Activated CD4-positive, alpha-beta T cell treated with anti-CD3 and anti-CD28 coated beads, Interleukin-2, amount 50 U/mL, for 1 hour (primary cell): ENCODE measurements at regions not wholly inside any gene's neighbourhood (a gene's known extent, or its start where the extent isn't known, plus 50 kb on each side); places are given as distances from the start of the nearest gene placed in this dataset.
"Not testable (repeated sequence)": the region's sequence is repeated elsewhere in the genome, so short reads cannot be mapped to it uniquely, and the experiment has no call there.

Experiments used
- DNase-seq: peaks from one replicate; pipeline ENCODE4 v3.0.0-alpha.2; 2020

- no peak for DNase-seq
These were observed 119.4 kb downstream of the KCNJ2 start for GRCh38 chr17:70288540-70289290.

GRCh38 chr17:70290770-70291169 lies 121.4 kb downstream of the KCNJ2 start:
- no peak for DNase-seq

- no peak for DNase-seq
These were observed 123.0 kb downstream of the KCNJ2 start for GRCh38 chr17:70292366-70292765.

- not testable (repeated sequence) for DNase-seq
These were observed 124.4 kb downstream of the KCNJ2 start for GRCh38 chr17:70293564-70294310.

DNA sequence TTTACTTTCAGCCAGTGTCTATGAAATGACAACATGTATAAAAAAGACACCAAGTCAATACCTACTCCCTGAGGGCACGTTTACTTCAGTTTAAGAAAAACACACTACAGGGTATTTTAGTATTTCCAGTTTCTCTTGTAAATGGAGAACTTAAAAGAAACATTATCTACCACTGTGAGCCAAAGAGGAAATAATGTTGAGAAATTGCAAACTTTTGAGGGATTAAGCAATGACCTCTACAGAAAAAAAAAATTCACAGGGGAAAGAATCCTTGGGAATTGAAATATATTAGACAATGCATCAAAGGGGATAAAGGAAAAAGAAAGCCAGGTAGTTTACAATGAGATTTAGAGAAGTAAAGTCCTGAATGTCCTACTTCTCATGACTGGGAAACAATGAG lies 126.0 kb downstream of the KCNJ2 start:
- no peak for DNase-seq

GRCh38 chr17:70295731-70296130 lies 126.4 kb downstream of the KCNJ2 start:
- no peak for DNase-seq

GRCh38 chr17:70296456-70296855 lies 127.1 kb downstream of the KCNJ2 start:
- DNase-seq = no peak

DNA sequence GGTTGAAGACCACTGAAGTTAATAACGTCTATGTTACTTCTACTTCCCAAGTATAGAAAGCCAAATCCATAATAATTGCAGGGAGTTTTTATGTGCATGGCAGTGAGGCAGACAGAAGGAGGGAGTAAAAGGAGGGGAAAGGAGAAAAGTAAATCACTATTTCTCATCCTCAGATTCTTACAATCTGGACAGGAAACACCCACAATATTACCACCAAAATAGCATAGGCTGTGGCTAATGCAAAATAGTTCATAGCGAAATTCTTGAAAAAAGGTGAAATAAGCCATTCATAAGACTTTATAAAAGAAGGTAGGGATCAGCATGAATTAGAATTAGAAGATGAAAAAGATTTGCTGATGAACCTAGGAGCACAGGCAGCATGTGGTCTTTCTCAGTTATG lies 128.1 kb downstream of the KCNJ2 start:
- DNase-seq = no peak

GRCh38 chr17:70298929-70299531 lies 129.7 kb downstream of the KCNJ2 start:
- DNase-seq = no peak

- DNase-seq = no peak
These were observed 138.3 kb downstream of the KCNJ2 start for GRCh38 chr17:70307430-70308225.

DNA sequence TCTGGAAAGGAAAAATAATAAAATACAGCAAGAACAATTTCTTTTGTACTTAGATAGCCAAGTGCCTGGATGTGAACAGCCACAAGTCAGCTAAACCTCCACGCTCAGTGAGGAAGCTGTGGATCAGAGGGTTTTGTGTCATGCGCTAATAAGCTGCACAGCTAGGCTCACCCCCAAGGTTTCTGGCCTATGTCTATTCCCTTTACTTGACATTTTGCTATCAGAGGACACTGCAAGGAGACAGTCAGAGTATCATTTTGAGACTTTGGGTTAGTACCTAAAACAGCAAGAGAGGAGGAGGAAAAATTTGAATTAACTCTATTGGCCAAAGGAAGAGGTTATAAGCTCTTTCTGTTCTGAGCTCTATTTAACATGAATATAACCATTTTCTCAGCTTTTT lies 139.3 kb downstream of the KCNJ2 start:
- DNase-seq = no peak

DNA sequence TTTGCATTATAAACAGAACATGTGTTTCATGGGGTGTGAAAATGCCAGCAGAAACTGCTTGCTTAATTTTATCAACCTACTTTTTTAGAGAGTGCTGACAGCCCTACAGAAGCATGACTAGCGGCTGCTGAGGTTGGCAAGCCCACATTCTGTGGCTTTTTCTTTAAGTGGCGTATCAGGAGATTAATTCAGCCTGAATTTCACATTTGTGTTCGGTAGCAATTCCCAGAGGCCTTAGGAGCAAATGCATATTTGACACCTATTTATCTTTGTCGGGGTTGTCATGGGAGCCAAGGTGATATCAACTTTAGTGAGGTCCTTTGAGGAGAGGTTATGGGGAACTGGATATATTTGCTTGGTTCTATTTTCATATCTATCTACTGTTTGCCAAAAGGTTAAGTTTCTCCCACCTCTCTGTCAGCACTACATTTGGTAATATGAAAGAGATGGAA lies 140.9 kb downstream of the KCNJ2 start:
- no peak for DNase-seq

DNA sequence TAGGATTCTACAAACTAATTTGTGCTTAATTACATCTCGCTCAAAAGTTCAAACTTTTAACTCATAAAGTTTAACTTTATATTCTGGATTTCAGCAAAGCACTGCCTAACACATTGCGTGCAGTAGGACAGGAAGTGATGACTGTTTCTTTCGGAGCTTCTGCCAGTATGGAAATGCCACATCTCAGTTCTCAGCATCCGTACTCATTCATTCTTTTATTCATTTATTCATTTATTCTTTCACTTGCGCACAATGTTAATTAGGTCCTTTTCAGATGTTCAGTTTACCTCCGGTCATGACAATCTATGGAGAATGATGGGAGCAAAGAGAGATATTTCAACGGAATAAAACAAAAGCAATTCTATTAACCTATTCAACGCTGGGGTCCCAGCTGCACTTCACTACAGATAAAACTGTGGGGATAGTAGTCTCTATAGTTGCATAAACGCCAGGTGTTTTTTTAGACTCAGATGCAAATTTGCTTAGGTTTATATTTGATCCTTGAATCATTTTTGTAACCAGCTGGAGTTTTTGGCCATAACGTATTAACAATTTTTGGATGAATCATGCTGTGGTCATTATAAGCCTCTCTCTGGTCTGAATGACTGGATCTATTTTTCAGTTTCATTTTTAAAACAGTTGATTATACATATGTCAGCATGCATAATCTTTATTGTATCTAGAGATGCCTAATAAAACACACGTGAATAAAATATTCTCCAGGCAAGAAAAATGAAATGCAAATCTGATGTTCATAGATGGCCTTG lies 143.9 kb downstream of the KCNJ2 start:
- DNase-seq = no peak

DNA sequence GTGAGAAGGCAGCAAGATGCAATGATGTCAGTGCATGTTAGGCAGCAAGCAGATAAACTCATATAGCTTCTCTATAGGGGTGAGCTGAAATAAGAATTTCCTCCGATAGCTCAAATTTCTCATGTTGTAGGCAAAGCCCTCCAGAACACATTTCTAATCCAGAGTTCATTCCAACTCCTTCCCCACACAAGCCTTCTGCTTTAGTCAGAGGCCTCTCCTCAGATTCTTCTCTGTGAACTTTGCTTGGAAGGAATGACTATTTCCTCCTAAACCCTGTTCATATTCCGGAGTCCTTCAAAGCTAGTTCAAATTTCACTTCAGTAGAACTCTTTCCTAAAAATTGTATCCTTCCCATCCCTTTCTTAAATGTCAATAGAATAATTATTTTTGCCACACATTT lies 144.8 kb downstream of the KCNJ2 start:
- DNase-seq = no peak

DNA sequence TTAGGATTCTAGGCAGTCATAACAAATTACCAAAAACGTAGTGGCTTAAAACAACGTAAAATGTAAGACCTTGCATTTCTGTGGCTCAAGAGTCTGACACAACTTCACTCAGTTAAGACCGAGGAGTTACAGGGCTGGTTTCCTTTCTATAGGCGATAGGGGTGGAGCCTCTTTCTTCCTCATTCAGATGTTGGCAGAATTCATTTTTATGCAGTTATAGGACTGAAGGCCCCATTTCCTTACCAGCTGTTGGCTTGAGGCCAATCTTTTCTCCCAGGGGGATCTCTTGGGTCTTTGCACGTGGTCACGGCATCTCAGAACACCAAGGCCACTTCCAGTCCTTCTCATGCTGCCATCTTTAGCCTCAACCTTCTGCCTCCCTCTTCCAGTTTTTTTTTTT lies 145.2 kb downstream of the KCNJ2 start:
- DNase-seq = no peak

GRCh38 chr17:70317421-70317820 lies 148.1 kb downstream of the KCNJ2 start:
- DNase-seq = no peak

GRCh38 chr17:70318051-70318450 lies 148.7 kb downstream of the KCNJ2 start:
- DNase-seq = no peak

DNA sequence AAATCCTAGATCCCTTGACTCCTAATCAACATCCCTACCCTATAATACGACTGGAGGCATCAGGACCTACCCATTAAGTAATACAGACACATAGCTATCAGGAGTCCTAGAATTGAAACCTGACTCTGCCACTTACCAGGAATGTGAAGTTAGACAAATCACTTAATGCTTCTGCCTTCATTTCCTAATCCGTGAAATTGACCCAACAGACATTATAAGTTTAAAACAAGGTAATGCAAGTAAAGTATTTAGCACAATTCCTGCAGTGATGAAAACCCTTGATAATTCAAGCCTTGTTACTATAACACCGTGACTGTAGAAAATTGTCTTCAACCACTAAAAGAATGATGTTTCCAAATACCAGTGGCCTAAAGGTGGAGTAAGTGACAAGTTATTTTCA lies 150.2 kb downstream of the KCNJ2 start:
- DNase-seq = no peak

- DNase-seq = no peak
These were observed 151.5 kb downstream of the KCNJ2 start for GRCh38 chr17:70320673-70321345.

DNA sequence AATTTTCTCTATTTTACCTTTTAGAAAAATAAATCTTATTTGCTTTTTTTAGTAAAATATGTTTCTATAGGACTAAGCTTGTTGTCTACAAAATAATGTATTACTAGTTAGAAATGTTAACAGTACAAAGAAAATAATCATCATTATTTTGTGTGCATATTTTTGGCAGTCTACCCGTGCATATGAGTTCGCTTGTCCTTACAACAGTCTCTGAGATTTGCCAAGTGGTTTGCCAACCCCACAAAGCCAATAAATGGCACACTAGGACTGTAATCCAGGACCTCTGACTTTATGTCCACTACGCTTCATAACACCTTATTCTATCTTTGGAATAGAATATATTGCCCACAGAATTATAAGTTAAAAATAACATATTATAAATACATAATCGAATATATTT lies 152.0 kb downstream of the KCNJ2 start:
- DNase-seq = no peak

DNA sequence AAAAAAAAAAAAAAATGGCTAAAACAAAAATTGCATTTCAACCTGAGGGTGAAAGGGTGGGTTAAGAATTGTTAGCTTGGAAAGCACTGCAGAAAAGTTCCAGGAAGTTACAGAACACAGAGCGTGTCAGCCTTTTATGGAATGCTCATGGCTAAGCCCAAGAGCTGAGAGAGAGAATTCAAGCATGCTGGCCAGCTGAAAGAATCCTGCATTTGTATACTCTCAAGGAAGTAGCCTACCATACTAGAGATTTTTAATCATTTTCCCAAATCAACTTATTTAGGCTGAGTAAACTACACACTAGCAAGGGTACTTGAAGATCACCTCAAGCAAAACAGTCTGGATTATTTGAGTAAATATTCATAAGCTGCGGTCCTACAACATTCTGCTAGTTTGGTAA lies 153.9 kb downstream of the KCNJ2 start:
- no peak for DNase-seq

DNA sequence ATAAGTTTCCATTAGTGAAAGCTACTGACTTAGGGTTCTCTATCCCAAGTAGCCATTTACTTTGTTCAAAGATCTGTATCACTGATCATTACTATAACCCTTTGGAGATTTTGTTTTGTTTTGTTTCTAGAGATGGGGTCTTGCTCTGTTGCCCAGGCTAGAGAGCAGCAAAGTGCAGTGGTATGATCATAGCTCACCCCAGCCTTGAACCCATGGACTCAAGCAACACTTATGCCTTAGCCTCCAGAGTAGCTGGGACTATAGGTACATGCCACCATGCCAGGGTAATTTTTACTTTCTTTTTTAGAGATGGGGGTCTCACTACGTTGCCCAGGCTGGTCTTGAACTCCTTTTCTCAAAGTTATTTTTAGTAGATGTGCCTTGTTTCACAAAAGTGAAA lies 154.7 kb downstream of the KCNJ2 start:
- no peak for DNase-seq
